SW480 (cell line): ENCODE measurements at regions not wholly inside any gene's neighbourhood (a gene's known extent, or its start where the extent isn't known, plus 50 kb on each side); places are given as distances from the start of the nearest gene placed in this dataset.
"Not testable (repeated sequence)": the region's sequence is repeated elsewhere in the genome, so short reads cannot be mapped to it uniquely, and the experiment has no call there.

ENCODE experiments used
- DNase-seq: peaks from one replicate; pipeline ENCODE4 v3.0.0-alpha.2; 2016; ENCODE audit warnings: low spot score

GRCh38 chr11:13135385-13136271, 126.5 kb downstream of the RASSF10 start:
- peak; percentile 99 for DNase-seq

- DNase-seq, result no peak
Observed at GRCh38 chr11:13136272-13136596, 127.1 kb downstream of the RASSF10 start.

- DNase-seq, result no peak
Observed at GRCh38 chr11:13137844-13138301, 128.8 kb downstream of the RASSF10 start.

GRCh38 chr11:13139085-13139484, 130.0 kb downstream of the RASSF10 start:
- DNase-seq, result not testable (repeated sequence)

GRCh38 chr11:13140028-13140870, 131.1 kb downstream of the RASSF10 start:
- peak; percentile 99 for DNase-seq

GRCh38 chr11:13140873-13141655, 131.9 kb downstream of the RASSF10 start:
- peak; percentile 81 for DNase-seq

GRCh38 chr11:13141731-13142709, 132.9 kb downstream of the RASSF10 start:
- DNase-seq, result peak; percentile 26

- DNase-seq, result no peak
Observed at GRCh38 chr11:13143486-13144297, 133.9 kb upstream of the BMAL1 start.

- no peak for DNase-seq
Observed at GRCh38 chr11:13145461-13145860, 132.1 kb upstream of the BMAL1 start.

- DNase-seq, result peak; percentile 50
Observed at GRCh38 chr11:13149991-13150390, 127.6 kb upstream of the BMAL1 start.

GRCh38 chr11:13150487-13150886, 127.1 kb upstream of the BMAL1 start:
- no peak for DNase-seq

GRCh38 chr11:13152264-13152663, 125.3 kb upstream of the BMAL1 start:
- DNase-seq, result no peak

GRCh38 chr11:13152736-13153541, 124.7 kb upstream of the BMAL1 start:
- peak; percentile 34 for DNase-seq

GRCh38 chr11:13154374-13154773, 123.2 kb upstream of the BMAL1 start:
- DNase-seq, result not testable (repeated sequence)

- DNase-seq, result no peak
Observed at GRCh38 chr11:13160346-13160745, 117.2 kb upstream of the BMAL1 start.

GRCh38 chr11:13160806-13161205, 116.8 kb upstream of the BMAL1 start:
- DNase-seq, result no peak

GRCh38 chr11:13163158-13163557, 114.4 kb upstream of the BMAL1 start:
- no peak for DNase-seq

- DNase-seq, result no peak
Observed at GRCh38 chr11:13166036-13166435, 111.6 kb upstream of the BMAL1 start.

- peak; percentile 76 for DNase-seq
Observed at GRCh38 chr11:13168271-13168670, 109.3 kb upstream of the BMAL1 start.
